HCT116 (cell line): ENCODE measurements at regions not wholly inside any gene's neighbourhood (a gene's known extent, or its start where the extent isn't known, plus 50 kb on each side); places are given as distances from the start of the nearest gene placed in this dataset.
"Not testable (repeated sequence)": the region's sequence is repeated elsewhere in the genome, so short reads cannot be mapped to it uniquely, and the experiment has no call there.

Source experiments
- CEBPB ChIP-seq: IDR thresholded peaks from 2 replicates; pipeline ENCODE4 v1.6.1; 2012; ENCODE audit warnings: low read depth
- CTCF ChIP-seq, 3 experiments: fragments of 200-600 bp in 1 of 3; sonication (generic) in 1 of 3; IDR thresholded peaks in 2 of 3; conservative IDR thresholded peaks in 1 of 3; 2 replicates each; pipeline ENCODE4 v1.5.1; 2012 to 2017; ENCODE audit warnings: low read depth in 2 of 3, low read length in 2 of 3, antibody characterized with exemption in 1 of 3, borderline replicate concordance in 1 of 3, control low read depth in 1 of 3, mild to moderate bottlenecking in 1 of 3, mixed read lengths in 1 of 3, mixed run types in 1 of 3, moderate library complexity in 1 of 3; ENCODE audit not compliant: insufficient read depth in 1 of 3
- FOSL1 ChIP-seq: IDR thresholded peaks from 2 replicates; pipeline ENCODE4 v1.6.1; 2012; ENCODE audit warnings: low read depth
- JUND ChIP-seq: IDR thresholded peaks from 2 replicates; pipeline ENCODE4 v1.6.1; 2012
- MAX ChIP-seq: IDR thresholded peaks from 2 replicates; pipeline ENCODE4 v1.6.1; 2012
- POLR2A ChIP-seq: IDR thresholded peaks from 2 replicates; pipeline ENCODE4 v1.7.0; 2011; ENCODE audit warnings: borderline replicate concordance; ENCODE audit not compliant: insufficient read depth, insufficient read length; ENCODE audit errors: extremely low read depth
- POLR2AphosphoS5 ChIP-seq: IDR thresholded peaks from 2 replicates; pipeline ENCODE4 v1.6.1; 2011; ENCODE audit warnings: mild to moderate bottlenecking, low read depth, low read length, moderate library complexity
- RAD21 ChIP-seq: IDR thresholded peaks from 2 replicates; pipeline ENCODE4 v1.6.1; 2012; ENCODE audit warnings: low read depth, mild to moderate bottlenecking
- SIN3A ChIP-seq: IDR thresholded peaks from 2 replicates; pipeline ENCODE4 v1.6.1; 2012; ENCODE audit warnings: low read depth
- ZNF274 ChIP-seq: fragments of 200-500 bp; sonication (Bioruptor generic); IDR thresholded peaks from 2 replicates; pipeline ENCODE4 v1.6.1; 2014; ENCODE audit warnings: mild to moderate bottlenecking, low read depth, low read length, inconsistent platforms

GRCh38 chr3:189385880-189386279 lies 214.1 kb downstream of the TPRG1 start:
- TF ChIP-seq CTCF (IDR thresholded peaks at IDR 0.05 in 2 of 3, conservative IDR thresholded peaks at IDR 0.05 in 1 of 3; ENCODE audit: borderline replicate concordance in 1 of 3, insufficient read depth in 1 of 3, low read depth in 2 of 3, low read length in 2 of 3); ZNF274; POLR2A; FOSL1; RAD21; JUND; CEBPB; SIN3A; POLR2AphosphoS5; MAX: not testable (repeated sequence)
